ENCODE measurements at regions not wholly inside any gene's neighbourhood (a gene's known extent, or its start where the extent isn't known, plus 50 kb on each side); places are given as distances from the start of the nearest gene placed in this dataset.

- TF ChIP-seq GLIS3 (CRISPR knock-in tag; IDR thresholded peaks at IDR 0.05) (no peak), SNAI2 (CRISPR knock-in tag; IDR thresholded peaks at IDR 0.05) (no peak), PATZ1 (CRISPR knock-in tag; IDR thresholded peaks at IDR 0.05; ENCODE audit: borderline replicate concordance) (no peak), ZFP3 (CRISPR knock-in tag; IDR thresholded peaks at IDR 0.05) (no peak), BACH2 (CRISPR knock-in tag; IDR thresholded peaks at IDR 0.05; ENCODE audit: borderline replicate concordance) (no peak), ZC3H10 (CRISPR knock-in tag; IDR thresholded peaks at IDR 0.05) (no peak), POU6F1 (CRISPR knock-in tag; IDR thresholded peaks at IDR 0.05; ENCODE audit: borderline replicate concordance, low read depth) (no peak), TSHZ2 (CRISPR knock-in tag; IDR thresholded peaks at IDR 0.05) (no peak), ARNTL (CRISPR knock-in tag; IDR thresholded peaks at IDR 0.05; ENCODE audit: borderline replicate concordance, low read depth) (no peak), OSR1 (CRISPR knock-in tag; IDR thresholded peaks at IDR 0.05) (no peak)
- ATAC-seq: no peak
Measured at GRCh38 chr2:5834501-5834900, 142.3 kb downstream of the SOX11 start.

- no peak for ATAC-seq
- TF ChIP-seq ZNF70 (CRISPR knock-in tag; IDR thresholded peaks at IDR 0.05) (no peak; the same call in 1 of the 2 replicates), TCF4 (CRISPR knock-in tag; IDR thresholded peaks at IDR 0.05; ENCODE audit: borderline replicate concordance) (no peak), BACH2 (CRISPR knock-in tag; IDR thresholded peaks at IDR 0.05; ENCODE audit: borderline replicate concordance) (no peak), SNAI2 (CRISPR knock-in tag; IDR thresholded peaks at IDR 0.05) (no peak), ARNTL (CRISPR knock-in tag; IDR thresholded peaks at IDR 0.05; ENCODE audit: borderline replicate concordance, low read depth) (no peak), ESRRG (CRISPR knock-in tag; IDR thresholded peaks at IDR 0.05) (no peak), CREB5 (CRISPR knock-in tag; IDR thresholded peaks at IDR 0.05; ENCODE audit: low read depth) (no peak), CSDC2 (CRISPR knock-in tag; IDR thresholded peaks at IDR 0.05) (no peak), ZFP3 (CRISPR knock-in tag; IDR thresholded peaks at IDR 0.05) (no peak), PPARA (CRISPR knock-in tag; IDR thresholded peaks at IDR 0.05; ENCODE audit: borderline replicate concordance) (no peak), ZNF565 (CRISPR knock-in tag; conservative IDR thresholded peaks at IDR 0.05; ENCODE audit: low read depth) (no peak), ISL1 (CRISPR knock-in tag; IDR thresholded peaks at IDR 0.05) (no peak), POU6F1 (CRISPR knock-in tag; IDR thresholded peaks at IDR 0.05; ENCODE audit: borderline replicate concordance, low read depth) (no peak), PATZ1 (CRISPR knock-in tag; IDR thresholded peaks at IDR 0.05; ENCODE audit: borderline replicate concordance) (no peak), TOX (CRISPR knock-in tag; IDR thresholded peaks at IDR 0.05; ENCODE audit: borderline replicate concordance) (no peak), ZNF8 (CRISPR knock-in tag; IDR thresholded peaks at IDR 0.05) (no peak), CSRNP3 (CRISPR knock-in tag; IDR thresholded peaks at IDR 0.05) (no peak), RARB (CRISPR knock-in tag; IDR thresholded peaks at IDR 0.05) (no peak), TSHZ2 (CRISPR knock-in tag; IDR thresholded peaks at IDR 0.05) (no peak), ZFP30 (CRISPR knock-in tag; IDR thresholded peaks at IDR 0.05) (no peak)
Measured at GRCh38 chr2:5839550-5839949, 147.4 kb downstream of the SOX11 start.

Measured in SK-N-SH treated with all-trans-retinoic acid at 6 μM for 48 hours (cell line).